SHP77 (cell line): ENCODE measurements at regions not wholly inside any gene's neighbourhood (a gene's known extent, or its start where the extent isn't known, plus 50 kb on each side); places are given as distances from the start of the nearest gene placed in this dataset.
A peak's percentile ranks its signal among the peaks of the same experiment; 100 is the strongest.

Experiments used
- DNase-seq, 2 experiments: peaks; one replicate each; lab custom pipeline; 2025; lab: John Stamatoyannopoulos, UW

DNA sequence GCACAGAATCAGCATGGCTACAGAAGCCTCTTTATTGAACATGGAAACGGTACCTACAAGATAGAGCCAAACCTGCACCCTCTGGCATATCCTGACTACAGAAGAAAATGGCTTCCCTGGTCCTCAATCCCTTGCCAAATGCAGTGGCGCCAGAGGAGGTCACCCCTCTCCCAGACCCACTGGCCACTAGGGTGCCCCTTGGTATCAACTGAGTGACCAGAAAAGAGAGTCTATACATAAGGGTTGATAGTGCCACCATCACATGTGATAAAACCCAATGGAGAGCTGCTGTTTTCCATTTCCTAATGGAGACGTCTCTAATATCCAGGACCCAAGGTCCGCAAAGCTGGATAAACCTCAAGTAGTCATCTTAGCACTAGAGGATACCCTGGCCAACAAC lies 52.7 kb upstream of the ALK start:
- DNase-seq: no peak

- DNase-seq: no peak
Measured at GRCh38 chr2:29977284-29977683, 55.9 kb upstream of the ALK start.

DNA sequence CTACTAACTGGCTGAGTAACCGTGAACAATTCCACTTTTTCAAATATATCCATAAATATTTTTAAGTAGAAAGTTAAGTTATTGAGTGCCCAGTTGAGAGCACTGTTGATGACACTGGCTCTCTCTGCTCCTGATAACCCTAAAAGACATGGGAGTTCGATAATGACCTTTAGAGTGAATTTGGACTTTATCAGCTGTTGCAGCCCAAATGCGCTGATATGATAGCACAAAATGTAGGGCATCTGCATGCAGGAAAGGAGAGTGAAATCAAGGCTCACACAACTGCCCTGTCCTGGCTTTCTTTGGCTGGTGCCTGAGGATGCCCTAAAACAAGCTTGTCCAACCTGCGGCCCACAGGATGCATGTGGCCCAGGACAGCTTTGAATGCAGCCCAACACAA lies 60.0 kb upstream of the ALK start:
- no peak for DNase-seq

- DNase-seq: no peak
Measured at GRCh38 chr2:29983308-29983707, 61.9 kb upstream of the ALK start.

GRCh38 chr2:29987146-29987545 lies 65.8 kb upstream of the ALK start:
- DNase-seq: no peak

- no peak for DNase-seq
Measured at GRCh38 chr2:29990129-29990528, 68.7 kb upstream of the ALK start.

GRCh38 chr2:29991086-29991485 lies 69.7 kb upstream of the ALK start:
- no peak for DNase-seq

- no peak for DNase-seq
Measured at GRCh38 chr2:29995241-29995640, 73.9 kb upstream of the ALK start.

GRCh38 chr2:30003128-30003527 lies 81.7 kb upstream of the ALK start:
- DNase-seq: no peak

DNA sequence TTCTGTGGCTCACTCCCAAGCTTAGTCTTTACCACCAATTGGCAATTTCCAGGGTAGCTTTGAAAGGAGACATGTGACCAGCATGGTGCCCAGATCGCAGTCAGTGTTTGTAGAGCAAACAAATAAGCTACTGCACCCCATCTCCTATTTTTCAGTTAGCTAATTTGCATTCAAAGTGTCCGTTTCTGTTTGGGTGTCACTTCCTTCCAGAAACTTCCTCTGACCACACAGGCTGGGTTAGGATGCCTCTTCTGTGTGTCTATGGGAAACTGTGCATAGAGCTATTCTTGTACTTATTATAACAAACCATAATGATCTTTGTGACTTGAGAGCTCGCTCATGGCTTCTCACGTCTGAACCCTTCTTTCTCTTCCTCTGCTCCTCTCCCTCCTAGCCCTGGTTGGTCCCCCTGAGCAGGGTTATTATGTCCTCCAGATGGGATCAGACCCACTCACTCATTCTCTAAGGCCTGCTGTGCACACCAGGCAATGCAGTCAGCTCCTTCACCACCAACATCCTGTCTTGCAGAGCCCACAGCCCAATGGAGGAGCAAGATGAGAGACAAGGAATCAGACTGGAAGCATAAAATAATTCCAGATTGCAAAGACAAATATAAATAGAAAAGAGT lies 101.2 kb upstream of the ALK start:
- no peak for DNase-seq

DNA sequence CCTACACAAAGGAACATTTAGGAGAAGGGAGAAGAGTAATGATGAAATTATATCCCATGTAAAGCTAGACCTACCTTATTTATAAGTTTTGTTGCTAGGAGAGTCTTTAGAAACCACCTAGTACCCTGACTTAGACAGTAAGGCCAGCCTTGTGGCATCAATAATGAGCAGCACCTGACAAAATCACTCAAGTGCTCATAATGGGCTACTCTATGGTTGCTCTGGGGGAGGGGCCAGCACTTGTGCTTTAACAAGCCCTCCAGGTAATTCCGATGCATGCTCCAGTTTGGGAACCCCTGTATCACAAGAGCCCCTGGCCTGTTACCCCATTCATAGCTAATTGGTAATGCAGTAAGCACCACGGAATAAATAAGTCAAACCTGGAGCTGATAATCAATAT lies 102.9 kb upstream of the ALK start:
- DNase-seq: no peak

- peak; percentile 25 to 54 for DNase-seq
Measured at GRCh38 chr2:30026091-30027055, 105.0 kb upstream of the ALK start.

- DNase-seq: no peak
Measured at GRCh38 chr2:30029804-30030203, 108.4 kb upstream of the ALK start.

DNA sequence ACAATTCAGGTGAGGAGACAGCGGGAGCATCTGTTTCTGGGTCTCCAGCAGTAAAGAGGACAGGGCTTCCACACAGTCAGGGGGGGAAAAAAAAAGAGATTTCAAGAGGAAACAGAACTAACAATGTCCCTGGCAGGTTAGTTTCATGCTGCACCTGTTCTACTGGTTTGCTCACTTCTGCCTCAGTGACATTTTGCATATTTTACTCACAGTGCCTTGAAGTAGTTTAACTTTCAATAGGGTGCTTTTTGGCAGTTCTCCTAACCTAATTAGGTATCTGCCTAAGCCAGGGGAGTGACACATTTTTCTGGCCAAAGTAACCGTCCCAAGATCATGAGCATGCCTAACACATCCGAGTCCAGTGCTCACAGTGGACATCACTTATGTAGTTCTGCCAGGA lies 109.0 kb upstream of the ALK start:
- no peak for DNase-seq

DNA sequence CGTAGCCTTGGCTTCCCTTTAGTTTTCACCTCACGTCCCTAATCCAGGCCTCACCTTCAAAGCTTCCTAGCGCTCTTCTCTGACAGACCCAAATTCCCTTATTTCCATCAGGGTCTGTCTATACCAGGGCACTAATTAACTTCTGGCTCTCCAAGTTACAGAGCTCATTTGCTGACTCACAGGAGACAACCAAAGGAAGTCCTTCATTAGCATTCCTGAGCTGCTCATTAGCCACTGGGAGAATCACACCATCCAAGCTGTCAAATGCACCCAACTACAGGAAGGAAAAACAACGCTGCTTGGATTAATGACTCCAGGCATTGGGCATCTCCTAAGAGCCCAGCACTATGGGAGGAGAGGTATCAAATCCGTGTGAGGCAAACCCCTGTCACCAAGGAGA lies 109.8 kb upstream of the ALK start:
- DNase-seq: no peak

GRCh38 chr2:30034052-30034775 lies 112.6 kb upstream of the YPEL5 start:
- no peak for DNase-seq

- no peak for DNase-seq
Measured at GRCh38 chr2:30037016-30037415, 109.8 kb upstream of the YPEL5 start.

- DNase-seq: no peak
Measured at GRCh38 chr2:30038419-30038818, 108.4 kb upstream of the YPEL5 start.

GRCh38 chr2:30039101-30039500 lies 107.7 kb upstream of the YPEL5 start:
- DNase-seq: no peak

DNA sequence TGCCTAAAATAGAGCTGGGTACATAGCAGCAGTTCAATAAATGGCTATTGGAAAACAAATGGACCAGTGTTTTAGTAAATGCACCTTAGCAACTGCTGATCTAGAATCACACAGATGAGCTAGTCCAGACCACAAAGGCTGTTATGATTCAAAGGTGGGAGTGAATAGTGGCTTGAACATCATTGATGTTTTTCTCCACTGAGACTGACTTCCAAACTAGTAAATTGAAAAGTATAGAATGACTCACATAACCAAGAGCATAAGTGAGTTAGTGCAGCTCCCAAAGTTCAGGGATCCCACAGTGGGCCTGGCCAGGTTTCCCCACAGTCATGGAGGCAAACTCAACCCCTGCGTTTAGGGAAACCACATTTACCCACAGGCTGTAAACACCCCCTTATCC lies 106.7 kb upstream of the YPEL5 start:
- DNase-seq: no peak

DNA sequence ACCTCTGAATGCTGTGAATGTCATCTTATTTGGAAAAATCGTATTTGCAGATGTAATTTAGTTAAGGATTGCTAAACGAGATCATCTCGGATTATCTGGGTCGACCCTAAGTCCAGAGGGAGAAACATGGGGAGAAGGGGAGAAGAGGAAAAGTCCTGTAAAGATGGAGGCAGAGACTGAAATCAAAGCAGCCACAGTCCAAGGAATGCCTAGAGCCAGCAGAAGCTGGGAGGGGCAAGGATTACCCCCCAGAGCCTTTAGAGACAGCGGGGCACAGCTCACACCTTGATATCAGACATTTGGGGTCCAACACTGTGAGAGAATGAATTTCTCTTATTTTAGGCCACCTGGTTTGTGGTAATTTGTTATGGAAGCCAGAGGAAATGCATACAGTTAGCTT lies 104.9 kb upstream of the YPEL5 start:
- no peak for DNase-seq

- no peak for DNase-seq
Measured at GRCh38 chr2:30046396-30046795, 100.4 kb upstream of the YPEL5 start.

DNA sequence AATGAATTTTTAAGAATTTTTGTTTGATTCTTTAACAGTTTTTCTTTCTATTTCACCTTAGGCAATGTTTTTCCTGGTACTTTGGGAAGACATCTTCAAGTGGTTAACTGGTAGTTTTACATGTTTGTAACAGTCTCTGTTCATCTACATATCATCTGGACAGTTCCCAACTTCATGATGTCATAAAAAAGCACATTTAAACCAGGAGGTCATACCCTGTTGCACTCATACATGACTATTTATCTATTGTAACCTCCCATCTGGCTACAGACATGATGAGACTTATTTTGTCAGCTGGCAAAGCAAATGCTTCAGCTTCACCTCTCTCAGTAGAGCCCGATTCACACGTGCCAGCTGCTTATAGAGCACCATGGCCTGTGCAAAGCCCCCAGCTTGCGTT lies 99.8 kb upstream of the YPEL5 start:
- DNase-seq: peak; percentile 64 to 73
